Ascending aorta (tissue), 2 donors: ENCODE measurements at regions not wholly inside any gene's neighbourhood (a gene's known extent, or its start where the extent isn't known, plus 50 kb on each side); places are given as distances from the start of the nearest gene placed in this dataset.

Source experiments
- DNase-seq, 2 donors: peaks; one replicate each; pipeline ENCODE4 v3.0.0-alpha.2; 2019; ENCODE audit warnings: low spot score in 2 of 2
- H3K27ac ChIP-seq, 2 donors: fragments of 200-600 bp; sonication (generic); one replicate each; pipeline ENCODE4 v1.5.1; 2016 to 2017; ENCODE audit warnings: mild to moderate bottlenecking in 1 of 2
- H3K27me3 ChIP-seq: fragments of 200-600 bp; sonication (generic); one replicate; pipeline ENCODE4 v1.5.1; 2017
- H3K36me3 ChIP-seq, 2 donors: fragments of 200-600 bp; sonication (generic); one replicate each; pipeline ENCODE4 v1.5.1; 2016
- H3K4me1 ChIP-seq, 2 donors: fragments of 200-600 bp; sonication (generic); one replicate each; pipeline ENCODE4 v1.5.1; 2016 to 2017; ENCODE audit warnings: mild to moderate bottlenecking in 1 of 2
- H3K4me3 ChIP-seq, 2 donors: fragments of 200-600 bp; sonication (generic); one replicate each; pipeline ENCODE4 v1.5.1; 2016 to 2017; ENCODE audit warnings: mild to moderate bottlenecking in 1 of 2
- H3K9me3 ChIP-seq, 2 donors: fragments of 200-600 bp; sonication (generic); one replicate each; pipeline ENCODE4 v1.5.1; 2016
- CTCF ChIP-seq, 3 experiments: fragments of 200-600 bp in 2 of 3; fragments of 450-650 bp in 1 of 3; sonication (generic) in 2 of 3; IDR thresholded peaks; one replicate each; pipeline ENCODE4 v1.5.1; 2016 to 2019; ENCODE audit warnings: antibody characterized with exemption in 3 of 3, mild to moderate bottlenecking in 1 of 3, moderate library complexity in 1 of 3
- intact Hi-C: fragments of 100-400 bp; cut with DNase I; formaldehyde crosslinking; loops from one replicate; pipeline ENCODE4 v1.15.1; 2023

- peaks cover 0 to 13% of the 10 kb centered on the region in 2 donors for H3K4me1 ChIP-seq
Observed at GRCh38 chr6:11633741-11634509, 96.4 kb downstream of the TMEM170B start.

GRCh38 chr6:11634948-11635347, 97.4 kb downstream of the TMEM170B start:
- TF ChIP-seq CTCF (IDR thresholded peaks at IDR 0.05): no peak
- Histone ChIP-seq H3K9me3 (no peaks in the 10 kb centered on the region), H3K27ac (no peak overlapping the region), H3K36me3 (no peaks in the 10 kb centered on the region), H3K27me3 (no peaks in the 10 kb centered on the region), H3K4me1 (peaks cover 0 to 16% of the 10 kb centered on the region in 2 donors), H3K4me3 (no peak overlapping the region)
- DNase-seq: peak in 1 of 2 donors; percentile 58
- intact Hi-C loops: no loop called here

More at GRCh38 chr6:11633741-11634509, 96.4 kb downstream of the TMEM170B start:
- no peak for TF ChIP-seq CTCF (IDR thresholded peaks at IDR 0.05)
- peak in 1 of 2 donors; percentile 40 for DNase-seq
- no peak overlapping the region for H3K4me3 ChIP-seq
- H3K27me3 ChIP-seq: no peaks in the 10 kb centered on the region
- H3K27ac ChIP-seq: no peak overlapping the region
- no peaks in the 10 kb centered on the region for H3K9me3 ChIP-seq
- H3K36me3 ChIP-seq: no peaks in the 10 kb centered on the region
- intact Hi-C loops: no loop called here

- no peaks in the 10 kb centered on the region for H3K36me3 ChIP-seq
- no peaks in the 10 kb centered on the region for H3K27me3 ChIP-seq
- peaks cover 0 to 25% of the 10 kb centered on the region in 2 donors for H3K4me1 ChIP-seq
- TF ChIP-seq CTCF (IDR thresholded peaks at IDR 0.05): no peak
- peak in 1 of 2 donors; percentile 44 for DNase-seq
- no peaks in the 10 kb centered on the region for H3K9me3 ChIP-seq
- no peak overlapping the region for H3K27ac ChIP-seq
- H3K4me3 ChIP-seq: no peak overlapping the region
- intact Hi-C loops: no loop called here
Observed at GRCh38 chr6:11636121-11636520, 98.6 kb downstream of the TMEM170B start.

- peaks cover 0 to 27% of the 10 kb centered on the region in 2 donors for H3K4me1 ChIP-seq
- TF ChIP-seq CTCF (IDR thresholded peaks at IDR 0.05): no peak
- H3K27ac ChIP-seq: peak overlapping the region; percentile 55 to 71
- intact Hi-C loops: no loop called here
- no peaks in the 10 kb centered on the region for H3K9me3 ChIP-seq
- H3K4me3 ChIP-seq: no peak overlapping the region
- DNase-seq: peak in 1 of 2 donors; percentile 15
- no peaks in the 10 kb centered on the region for H3K36me3 ChIP-seq
- no peaks in the 10 kb centered on the region for H3K27me3 ChIP-seq
Observed at GRCh38 chr6:11637266-11637665, 99.7 kb downstream of the TMEM170B start.

- TF ChIP-seq CTCF (IDR thresholded peaks at IDR 0.05): no peak
- Histone ChIP-seq H3K36me3 (no peaks in the 10 kb centered on the region), H3K27me3 (no peaks in the 10 kb centered on the region), H3K9me3 (no peaks in the 10 kb centered on the region), H3K4me1 (peaks cover 0 to 22% of the 10 kb centered on the region in 2 donors), H3K27ac (no peak overlapping the region), H3K4me3 (no peak overlapping the region)
- intact Hi-C loops: no loop called here
- DNase-seq: no peak
Observed at GRCh38 chr6:11639376-11640235, 102.1 kb downstream of the TMEM170B start.
